ENCODE measurements at regions not wholly inside any gene's neighbourhood (a gene's known extent, or its start where the extent isn't known, plus 50 kb on each side); places are given as distances from the start of the nearest gene placed in this dataset.

DNA sequence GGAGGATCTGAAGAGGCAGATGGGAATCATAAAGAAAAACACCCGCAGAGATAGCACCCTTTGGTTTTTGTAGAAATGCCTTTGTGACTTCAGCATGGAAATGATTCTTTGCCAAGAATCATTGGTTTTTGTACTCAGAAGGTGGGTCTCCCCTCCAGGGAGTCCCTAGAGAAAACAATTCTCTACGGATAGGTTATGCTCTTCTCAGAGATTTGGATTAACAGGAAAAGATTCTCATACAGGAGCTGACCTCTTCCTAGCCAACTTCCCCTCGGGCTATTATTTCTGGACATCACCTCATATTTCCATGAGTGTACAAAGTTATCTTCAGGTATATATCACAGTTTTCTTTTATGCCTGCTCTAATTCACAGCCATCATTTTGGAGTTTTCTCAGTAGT lies 274.2 kb upstream of the HABP2 start:
- TF ChIP-seq TAF1 (IDR thresholded peaks at IDR 0.05; ENCODE audit: borderline replicate concordance, low read depth, low read length), result no peak
- TF ChIP-seq RCOR1 (IDR thresholded peaks at IDR 0.05; ENCODE audit: low read length), result no peak
- TF ChIP-seq RAD21 (IDR thresholded peaks at IDR 0.05; ENCODE audit: low read length), result no peak
- no peak for TF ChIP-seq CTCF (IDR thresholded peaks at IDR 0.05)
- TF ChIP-seq POLR2AphosphoS5 (IDR thresholded peaks at IDR 0.05; ENCODE audit: low read depth, low read length), result no peak
- no peak for TF ChIP-seq USF2 (IDR thresholded peaks at IDR 0.05; ENCODE audit: borderline replicate concordance, low read depth, low read length)
- no peak for TF ChIP-seq RFX5 (IDR thresholded peaks at IDR 0.05; ENCODE audit: low read length)
- no peak for TF ChIP-seq YY1 (IDR thresholded peaks at IDR 0.05; ENCODE audit: low read depth)
- no peak for TF ChIP-seq GABPA (IDR thresholded peaks at IDR 0.05; ENCODE audit: low read depth)
- no peak for TF ChIP-seq EZH2phosphoT487 (IDR thresholded peaks at IDR 0.05; ENCODE audit: borderline replicate concordance, low read depth)
- no peak for TF ChIP-seq EP300 (IDR thresholded peaks at IDR 0.05; ENCODE audit: borderline replicate concordance in 1 of 2, low read depth in 1 of 2, low read length in 1 of 2)
